Stimulated activated naive B cell treated with anti-CD40 and anti-IgM and Interleukin-4, amounts not matched to agents 10 μg/mL and 1 μg/mL and 100 μg/mL, for 72 hours (primary cell): ENCODE measurements at regions not wholly inside any gene's neighbourhood (a gene's known extent, or its start where the extent isn't known, plus 50 kb on each side); places are given as distances from the start of the nearest gene placed in this dataset.
"Not testable (repeated sequence)": the region's sequence is repeated elsewhere in the genome, so short reads cannot be mapped to it uniquely, and the experiment has no call there.

Experiments
- ATAC-seq, 2 donors: fragments of 150-1000 bp; cut with Tn5 transposase; replicated peaks; 2 replicates each; pipeline ENCODE4 v1.10.0; 2021; ENCODE audit warnings: moderate library complexity in 1 of 2
- DNase-seq: peaks from one replicate; pipeline ENCODE4 v3.0.0; 2021
- H3K27ac Mint-ChIP-seq: one replicate; pipeline ENCODE4 v1.8.0; 2022; ENCODE audit warnings: mild to moderate bottlenecking, mixed read lengths
- H3K27me3 Mint-ChIP-seq, 2 donors: one replicate each; pipeline ENCODE4 v1.8.0; 2022; ENCODE audit warnings: mixed read lengths in 2 of 2
- H3K36me3 Mint-ChIP-seq, 2 donors: one replicate each; pipeline ENCODE4 v1.8.0; 2022; ENCODE audit warnings: mixed read lengths in 2 of 2, mild to moderate bottlenecking in 1 of 2
- H3K4me1 Mint-ChIP-seq, 2 donors: one replicate each; pipeline ENCODE4 v1.8.0; 2022; ENCODE audit warnings: mixed read lengths in 2 of 2, mild to moderate bottlenecking in 1 of 2
- H3K4me3 Mint-ChIP-seq, 2 donors: one replicate each; pipeline ENCODE4 v1.8.0; 2022; ENCODE audit warnings: mild to moderate bottlenecking in 2 of 2, mixed read lengths in 2 of 2, moderate library complexity in 1 of 2
- H3K9me3 Mint-ChIP-seq, 2 donors: one replicate each; pipeline ENCODE4 v1.8.0; 2022; ENCODE audit warnings: mixed read lengths in 2 of 2, mild to moderate bottlenecking in 1 of 2

GRCh38 chr9:138207300-138208179 is 330.0 kb downstream of the CACNA1B start:
- not testable (repeated sequence) for H3K27me3 Mint-ChIP-seq, H3K27ac Mint-ChIP-seq, H3K9me3 Mint-ChIP-seq, H3K4me1 Mint-ChIP-seq, H3K4me3 Mint-ChIP-seq, DNase-seq, ATAC-seq, H3K36me3 Mint-ChIP-seq

- not testable (repeated sequence) for H3K36me3 Mint-ChIP-seq, H3K4me1 Mint-ChIP-seq, DNase-seq, H3K9me3 Mint-ChIP-seq, H3K27me3 Mint-ChIP-seq, H3K4me3 Mint-ChIP-seq, H3K27ac Mint-ChIP-seq, ATAC-seq
Measured at GRCh38 chr9:138209071-138209644, 331.6 kb downstream of the CACNA1B start.

- not testable (repeated sequence) for H3K27ac Mint-ChIP-seq, H3K4me1 Mint-ChIP-seq
Measured at GRCh38 chr9:138210388-138210986, 332.9 kb downstream of the CACNA1B start.

GRCh38 chr9:138211070-138211469 is 333.5 kb downstream of the CACNA1B start:
- H3K27ac Mint-ChIP-seq, H3K9me3 Mint-ChIP-seq, ATAC-seq, H3K36me3 Mint-ChIP-seq, H3K4me1 Mint-ChIP-seq, H3K4me3 Mint-ChIP-seq, H3K27me3 Mint-ChIP-seq, DNase-seq: not testable (repeated sequence)

More at GRCh38 chr9:138210388-138210986, 332.9 kb downstream of the CACNA1B start:
- DNase-seq, H3K4me3 Mint-ChIP-seq, H3K27me3 Mint-ChIP-seq, ATAC-seq, H3K9me3 Mint-ChIP-seq, H3K36me3 Mint-ChIP-seq: not testable (repeated sequence)

- not testable (repeated sequence) for H3K27me3 Mint-ChIP-seq, ATAC-seq, DNase-seq, H3K4me3 Mint-ChIP-seq, H3K9me3 Mint-ChIP-seq, H3K4me1 Mint-ChIP-seq, H3K36me3 Mint-ChIP-seq, H3K27ac Mint-ChIP-seq
Measured at GRCh38 chr9:138211544-138212219, 334.1 kb downstream of the CACNA1B start.

- ATAC-seq, H3K4me1 Mint-ChIP-seq, H3K27me3 Mint-ChIP-seq, H3K27ac Mint-ChIP-seq, H3K9me3 Mint-ChIP-seq, H3K4me3 Mint-ChIP-seq, H3K36me3 Mint-ChIP-seq, DNase-seq: not testable (repeated sequence)
Measured at GRCh38 chr9:138212811-138213210, 335.2 kb downstream of the CACNA1B start.

GRCh38 chr9:138213748-138214147 is 336.2 kb downstream of the CACNA1B start:
- not testable (repeated sequence) for H3K27me3 Mint-ChIP-seq, H3K9me3 Mint-ChIP-seq, H3K36me3 Mint-ChIP-seq, ATAC-seq, H3K4me3 Mint-ChIP-seq, H3K27ac Mint-ChIP-seq, DNase-seq, H3K4me1 Mint-ChIP-seq

GRCh38 chr9:138214548-138214947 is 337.0 kb downstream of the CACNA1B start:
- not testable (repeated sequence) for H3K4me3 Mint-ChIP-seq, DNase-seq, H3K27me3 Mint-ChIP-seq, H3K9me3 Mint-ChIP-seq, H3K27ac Mint-ChIP-seq, H3K36me3 Mint-ChIP-seq, H3K4me1 Mint-ChIP-seq, ATAC-seq

- not testable (repeated sequence) for ATAC-seq, H3K27me3 Mint-ChIP-seq, DNase-seq, H3K36me3 Mint-ChIP-seq, H3K4me1 Mint-ChIP-seq, H3K27ac Mint-ChIP-seq, H3K9me3 Mint-ChIP-seq, H3K4me3 Mint-ChIP-seq
Measured at GRCh38 chr9:138215588-138215987, 338.0 kb downstream of the CACNA1B start.

- H3K4me3 Mint-ChIP-seq, H3K27ac Mint-ChIP-seq, H3K9me3 Mint-ChIP-seq, H3K36me3 Mint-ChIP-seq, H3K27me3 Mint-ChIP-seq, ATAC-seq, DNase-seq, H3K4me1 Mint-ChIP-seq: not testable (repeated sequence)
Measured at GRCh38 chr9:138216817-138217216, 339.2 kb downstream of the CACNA1B start.

- not testable (repeated sequence) for ATAC-seq, H3K9me3 Mint-ChIP-seq, H3K4me3 Mint-ChIP-seq, H3K36me3 Mint-ChIP-seq, H3K27me3 Mint-ChIP-seq, H3K4me1 Mint-ChIP-seq, H3K27ac Mint-ChIP-seq, DNase-seq
Measured at GRCh38 chr9:138217284-138217850, 339.8 kb downstream of the CACNA1B start.

- not testable (repeated sequence) for H3K27me3 Mint-ChIP-seq, H3K4me1 Mint-ChIP-seq, H3K27ac Mint-ChIP-seq, ATAC-seq, H3K9me3 Mint-ChIP-seq, H3K36me3 Mint-ChIP-seq, DNase-seq, H3K4me3 Mint-ChIP-seq
Measured at GRCh38 chr9:138219249-138219648, 341.7 kb downstream of the CACNA1B start.

- not testable (repeated sequence) for H3K9me3 Mint-ChIP-seq, H3K27me3 Mint-ChIP-seq, H3K27ac Mint-ChIP-seq, DNase-seq, H3K4me1 Mint-ChIP-seq, H3K4me3 Mint-ChIP-seq, H3K36me3 Mint-ChIP-seq
- ATAC-seq = peak; percentile 10 to 12
Measured at GRCh38 chr9:138221446-138222054, 344.0 kb downstream of the CACNA1B start.

GRCh38 chr9:138237099-138237498 is 359.5 kb downstream of the CACNA1B start:
- ATAC-seq, H3K4me3 Mint-ChIP-seq, H3K4me1 Mint-ChIP-seq, H3K9me3 Mint-ChIP-seq, H3K27ac Mint-ChIP-seq, H3K27me3 Mint-ChIP-seq, H3K36me3 Mint-ChIP-seq, DNase-seq: not testable (repeated sequence)
